ENCODE measurements at regions not wholly inside any gene's neighbourhood (a gene's known extent, or its start where the extent isn't known, plus 50 kb on each side); places are given as distances from the start of the nearest gene placed in this dataset.

GRCh38 chr4:71283642-71284257 is 55.1 kb upstream of the SLC4A4 start:
- Histone ChIP-seq H3K36me3 (replicated peaks) (no peaks in the 10 kb centered on the region), H3K27ac (no peak overlapping the region), H3K27me3 (replicated peaks) (no peaks in the 10 kb centered on the region), H3K4me3 (ENCODE audit: low read depth, low read length) (no peak overlapping the region)
- in situ Hi-C loops (cut with HindIII; ENCODE audit: low pct_ligation_motif_present, low sequenced_read_pairs): no loop called here
- DNase-seq: no peak
- no peak for TF ChIP-seq CTCF (IDR thresholded peaks at IDR 0.05; ENCODE audit: low read depth, low read length, missing control alignments)

- no peak overlapping the region for H3K27ac ChIP-seq
- in situ Hi-C loops (cut with HindIII; ENCODE audit: low pct_ligation_motif_present, low sequenced_read_pairs): no loop called here
- H3K4me3 ChIP-seq (ENCODE audit: low read depth, low read length): no peak overlapping the region
- no peak for DNase-seq
- no peaks in the 10 kb centered on the region for H3K36me3 ChIP-seq (replicated peaks)
- no peaks in the 10 kb centered on the region for H3K27me3 ChIP-seq (replicated peaks)
- TF ChIP-seq CTCF (IDR thresholded peaks at IDR 0.05; ENCODE audit: low read depth, low read length, missing control alignments): no peak
Observed at GRCh38 chr4:71287305-71287704, 51.5 kb upstream of the SLC4A4 start.

DNA sequence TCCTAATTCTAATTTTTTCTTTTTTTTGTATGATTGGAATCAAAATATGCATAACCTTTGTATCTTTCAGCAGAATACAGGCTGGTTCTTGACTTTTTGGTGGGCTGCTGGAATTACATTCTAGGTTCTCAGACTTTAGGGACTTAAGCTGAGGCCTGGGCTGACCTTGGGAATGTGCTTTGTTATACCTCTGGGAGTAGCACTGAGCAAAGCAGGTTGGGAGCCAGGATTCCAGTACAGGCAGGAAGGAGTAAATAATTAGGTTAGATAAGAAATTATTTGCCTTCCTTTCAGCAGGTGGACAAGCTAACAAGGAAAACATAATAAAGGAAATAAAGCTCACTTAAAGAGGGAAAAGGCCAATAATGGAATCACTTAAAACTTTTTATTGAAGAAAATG is 49.9 kb upstream of the SLC4A4 start:
- no peak for DNase-seq
- H3K27ac ChIP-seq: no peak overlapping the region
- in situ Hi-C loops (cut with HindIII; ENCODE audit: low pct_ligation_motif_present, low sequenced_read_pairs): no loop called here
- no peaks in the 10 kb centered on the region for H3K27me3 ChIP-seq (replicated peaks)
- no peak for TF ChIP-seq CTCF (IDR thresholded peaks at IDR 0.05; ENCODE audit: low read depth, low read length, missing control alignments)
- no peak overlapping the region for H3K4me3 ChIP-seq (ENCODE audit: low read depth, low read length)
- no peaks in the 10 kb centered on the region for H3K36me3 ChIP-seq (replicated peaks)
